ENCODE measurements at regions not wholly inside any gene's neighbourhood (a gene's known extent, or its start where the extent isn't known, plus 50 kb on each side); places are given as distances from the start of the nearest gene placed in this dataset.

- no peaks in the 10 kb centered on the region for H3K4me1 ChIP-seq (ENCODE audit: insufficient read depth, low read length, poor library complexity, severe bottlenecking)
- no peaks in the 10 kb centered on the region for H3K9me3 ChIP-seq (ENCODE audit: low read depth, low read length, poor library complexity, severe bottlenecking)
- DNase-seq (ENCODE audit: low spot score): no peak
- intact Hi-C loops (cut with micrococcal nuclease; ENCODE audit: unreplicated experiment): no loop called here
- ChIA-PET POLR2A (ENCODE audit: low non-redundant PET) (no interaction called here), CTCF (no interaction called here)
- H3K4me3 ChIP-seq (ENCODE audit: low read depth, low read length, poor library complexity, severe bottlenecking): no peak overlapping the region
- BruUV-seq (replicated peaks): no TSS peak
- H3K27ac ChIP-seq (ENCODE audit: low read depth, low read length, poor library complexity, severe bottlenecking): no peak overlapping the region
- H3K27me3 ChIP-seq (replicated peaks; ENCODE audit: insufficient read depth, low read depth, low read length, poor library complexity): no peaks in the 10 kb centered on the region
- H3K36me3 ChIP-seq (ENCODE audit: insufficient read depth, low read length, poor library complexity, severe bottlenecking): no peaks in the 10 kb centered on the region
- TF ChIP-seq CTCF (conservative IDR thresholded peaks at IDR 0.05; ENCODE audit: low read depth, low read length) (no peak), EZH2 (IDR thresholded peaks at IDR 0.05; ENCODE audit: borderline replicate concordance, low read depth, low read length, poor library complexity, severe bottlenecking) (no peak)
These were observed 426.4 kb upstream of the CITED2 start for GRCh38 chr6:139800837-139801236.

- H3K4me1 ChIP-seq (ENCODE audit: insufficient read depth, low read length, poor library complexity, severe bottlenecking): no peaks in the 10 kb centered on the region
- intact Hi-C loops (cut with micrococcal nuclease; ENCODE audit: unreplicated experiment): no loop called here
- POLR2A ChIA-PET (ENCODE audit: low non-redundant PET): no interaction called here
- TF ChIP-seq EZH2 (IDR thresholded peaks at IDR 0.05; ENCODE audit: borderline replicate concordance, low read depth, low read length, poor library complexity, severe bottlenecking) (no peak), CTCF (conservative IDR thresholded peaks at IDR 0.05; ENCODE audit: low read depth, low read length) (no peak)
- H3K27me3 ChIP-seq (replicated peaks; ENCODE audit: insufficient read depth, low read depth, low read length, poor library complexity): no peaks in the 10 kb centered on the region
- DNase-seq (ENCODE audit: low spot score): no peak
- no peak overlapping the region for H3K4me3 ChIP-seq (ENCODE audit: low read depth, low read length, poor library complexity, severe bottlenecking)
- CTCF ChIA-PET: no interaction called here
- no TSS peak for BruUV-seq (replicated peaks)
- H3K36me3 ChIP-seq (ENCODE audit: insufficient read depth, low read length, poor library complexity, severe bottlenecking): no peaks in the 10 kb centered on the region
- H3K27ac ChIP-seq (ENCODE audit: low read depth, low read length, poor library complexity, severe bottlenecking): no peak overlapping the region
- peaks cover 6% of the 10 kb centered on the region for H3K9me3 ChIP-seq (ENCODE audit: low read depth, low read length, poor library complexity, severe bottlenecking)
These were observed 416.1 kb upstream of the CITED2 start for GRCh38 chr6:139790527-139790926.

GRCh38 chr6:139784222-139784769 is 409.8 kb upstream of the CITED2 start:
- Histone ChIP-seq H3K4me1 (ENCODE audit: insufficient read depth, low read length, poor library complexity, severe bottlenecking) (no peaks in the 10 kb centered on the region), H3K36me3 (ENCODE audit: insufficient read depth, low read length, poor library complexity, severe bottlenecking) (no peaks in the 10 kb centered on the region), H3K4me3 (ENCODE audit: low read depth, low read length, poor library complexity, severe bottlenecking) (no peak overlapping the region), H3K9me3 (ENCODE audit: low read depth, low read length, poor library complexity, severe bottlenecking) (peaks cover 13% of the 10 kb centered on the region), H3K27ac (ENCODE audit: low read depth, low read length, poor library complexity, severe bottlenecking) (no peak overlapping the region), H3K27me3 (replicated peaks; ENCODE audit: insufficient read depth, low read depth, low read length, poor library complexity) (no peaks in the 10 kb centered on the region)
- CTCF ChIA-PET: no interaction called here
- intact Hi-C loops (cut with micrococcal nuclease; ENCODE audit: unreplicated experiment): no loop called here
- TF ChIP-seq CTCF (conservative IDR thresholded peaks at IDR 0.05; ENCODE audit: low read depth, low read length) (no peak), EZH2 (IDR thresholded peaks at IDR 0.05; ENCODE audit: borderline replicate concordance, low read depth, low read length, poor library complexity, severe bottlenecking) (no peak)
- no peak for DNase-seq (ENCODE audit: low spot score)
- POLR2A ChIA-PET (ENCODE audit: low non-redundant PET): no interaction called here
- no TSS peak for BruUV-seq (replicated peaks)

All from A673 (cell line).